A549 (cell line): ENCODE measurements at regions not wholly inside any gene's neighbourhood (a gene's known extent, or its start where the extent isn't known, plus 50 kb on each side); places are given as distances from the start of the nearest gene placed in this dataset.

Source experiments
- BHLHE40 ChIP-seq: IDR thresholded peaks from 2 replicates; pipeline ENCODE4 v1.6.1; 2012; ENCODE audit warnings: low read depth, low read length, inconsistent platforms
- NFE2L2 ChIP-seq: fragments of 150-350 bp; conservative IDR thresholded peaks from 2 replicates; pipeline ENCODE4 v1.6.1; 2014; ENCODE audit warnings: low read length

GRCh38 chr5:159419576-159419975 lies 89.3 kb upstream of the IL12B start:
- TF ChIP-seq NFE2L2 (no peak), BHLHE40 (no peak)
